ENCODE measurements at regions not wholly inside any gene's neighbourhood (a gene's known extent, or its start where the extent isn't known, plus 50 kb on each side); places are given as distances from the start of the nearest gene placed in this dataset.
A peak's percentile ranks its signal among the peaks of the same experiment; 100 is the strongest.
"Not testable (repeated sequence)": the region's sequence is repeated elsewhere in the genome, so short reads cannot be mapped to it uniquely, and the experiment has no call there.

DNA sequence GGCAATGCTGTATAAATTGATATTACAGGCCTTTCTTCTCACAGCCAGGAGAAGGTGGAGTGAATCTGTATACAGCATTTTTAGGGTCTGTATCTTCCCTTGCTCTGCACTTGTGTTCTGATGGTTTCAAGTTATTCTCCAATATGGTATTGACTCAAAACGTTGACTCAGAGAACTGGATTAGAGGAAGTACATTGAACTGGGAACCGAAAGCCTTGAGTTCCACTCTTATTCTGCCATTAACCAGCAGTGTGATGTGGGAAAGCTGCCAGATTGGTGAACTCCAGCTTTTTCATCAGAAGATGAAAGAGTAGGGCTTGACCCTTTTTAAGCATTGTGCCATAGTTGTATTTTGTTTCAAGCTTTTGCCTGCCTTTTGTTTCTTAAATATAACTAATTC is 167.7 kb downstream of the SPRY2 start:
- peak in 1 of 2 donors; percentile 8 for DNase-seq

- DNase-seq: no peak
Observed at GRCh38 chr13:80171096-80171495, 169.8 kb downstream of the SPRY2 start.

- DNase-seq: no peak
Observed at GRCh38 chr13:80168089-80168850, 172.7 kb downstream of the SPRY2 start.

DNA sequence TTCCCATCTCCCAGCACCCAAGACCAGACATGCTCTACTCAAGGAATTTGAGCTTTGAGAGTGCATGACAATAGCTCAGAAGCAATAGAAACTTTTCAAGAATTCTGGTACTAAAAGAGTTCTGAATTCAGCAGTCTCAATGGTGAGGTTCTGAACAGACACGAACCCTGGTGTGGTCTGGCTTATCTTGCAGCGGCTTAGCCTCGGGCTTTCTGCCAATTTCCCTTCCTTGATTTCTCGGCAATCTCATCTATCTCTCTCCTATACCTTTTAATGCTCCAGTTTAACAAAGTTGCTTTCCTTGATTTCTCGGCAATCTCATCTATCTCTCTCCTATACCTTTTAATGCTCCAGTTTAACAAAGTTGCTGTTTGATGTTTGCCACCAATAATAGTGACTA is 174.6 kb downstream of the SPRY2 start:
- DNase-seq: no peak

- no peak for DNase-seq
Observed at GRCh38 chr13:80164462-80164861, 176.5 kb downstream of the SPRY2 start.

- DNase-seq: no peak
Observed at GRCh38 chr13:80161896-80162295, 179.0 kb downstream of the SPRY2 start.

DNA sequence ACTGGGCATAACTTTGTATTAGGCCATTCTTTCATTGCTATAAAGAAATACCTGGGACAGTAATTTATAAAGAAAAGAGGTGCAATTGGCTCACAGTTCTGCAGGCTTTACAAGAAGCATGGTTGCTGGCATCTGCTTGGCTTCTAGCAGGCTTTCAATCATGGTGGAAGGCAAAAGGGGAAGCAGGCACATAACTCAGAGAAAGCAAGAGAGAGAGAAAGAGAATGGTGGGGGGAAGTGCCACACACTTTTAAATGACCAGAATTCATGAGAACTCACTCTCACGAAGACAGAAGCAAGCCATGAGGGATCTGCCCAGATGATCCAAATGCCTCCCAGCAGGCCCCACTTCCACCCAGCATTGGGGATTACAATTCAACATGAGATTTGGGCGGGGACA is 179.7 kb downstream of the SPRY2 start:
- no peak for DNase-seq

DNA sequence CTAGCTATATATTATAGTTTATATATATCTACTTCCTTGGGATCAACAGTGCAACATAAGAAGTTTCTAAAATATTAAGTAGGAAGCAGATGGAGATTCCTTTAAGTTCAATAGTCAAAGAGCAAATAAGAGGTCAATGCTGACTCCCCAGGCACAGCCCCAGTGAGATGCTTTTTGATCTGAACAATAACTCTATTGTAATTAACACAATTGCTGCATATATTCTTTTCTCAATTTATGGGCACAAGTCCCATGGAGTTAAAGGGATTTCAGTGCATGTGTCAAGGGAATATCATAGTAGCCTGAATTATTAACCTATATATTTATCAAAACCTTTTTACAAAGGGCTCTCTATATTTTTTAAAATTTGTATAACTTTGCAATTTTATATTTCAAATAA is 180.8 kb downstream of the SPRY2 start:
- no peak for DNase-seq

DNA sequence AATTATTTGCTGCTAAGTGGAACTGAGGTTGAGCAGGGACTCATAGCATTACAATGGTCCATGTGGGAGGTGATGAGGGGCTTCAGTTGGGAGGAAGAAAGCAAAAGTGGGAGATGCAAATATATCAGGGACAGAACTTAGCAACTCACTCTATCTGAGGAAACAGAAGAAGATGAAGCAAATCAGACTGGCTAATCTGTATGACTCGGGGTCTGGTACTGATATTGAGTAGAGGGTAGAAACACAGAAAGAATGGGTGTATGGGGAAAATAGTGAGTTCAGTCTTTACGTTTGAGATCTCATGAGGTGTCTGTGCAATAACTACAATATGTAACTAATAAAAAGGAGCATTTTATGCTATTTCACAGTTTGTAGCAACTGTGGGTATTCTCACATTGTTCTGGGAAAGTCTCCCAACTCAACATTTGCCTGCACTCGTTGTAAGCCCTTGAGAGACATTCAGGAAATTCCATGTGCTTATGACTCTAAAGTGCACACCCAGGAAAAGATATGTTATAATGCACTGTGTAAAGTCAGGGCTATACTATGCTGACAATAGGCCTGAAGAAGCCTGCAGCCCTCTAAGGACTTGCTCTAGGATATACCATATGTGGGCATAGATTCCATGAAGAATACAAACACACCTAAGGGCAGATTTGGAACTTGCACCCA is 183.5 kb downstream of the SPRY2 start:
- no peak for DNase-seq

DNA sequence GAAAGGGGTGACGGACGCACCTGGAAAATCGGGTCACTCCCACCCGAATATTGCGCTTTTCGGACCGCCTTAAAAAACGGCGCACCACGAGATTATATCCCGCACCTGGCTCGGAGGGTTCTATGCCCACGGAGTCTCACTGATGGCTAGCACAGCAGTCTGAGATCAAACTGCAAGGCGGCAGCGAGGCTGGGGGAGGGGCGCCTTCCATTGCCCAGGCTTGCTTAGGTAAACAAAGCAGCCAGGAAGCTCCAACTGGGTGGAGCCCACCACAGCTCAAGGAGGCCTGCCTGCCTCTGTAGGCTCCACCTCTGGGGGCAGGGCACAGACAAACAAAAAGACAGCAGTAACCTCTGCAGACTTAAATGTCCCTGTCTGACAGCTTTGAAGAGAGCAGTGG is 188.8 kb downstream of the SPRY2 start:
- not testable (repeated sequence) for DNase-seq

DNA sequence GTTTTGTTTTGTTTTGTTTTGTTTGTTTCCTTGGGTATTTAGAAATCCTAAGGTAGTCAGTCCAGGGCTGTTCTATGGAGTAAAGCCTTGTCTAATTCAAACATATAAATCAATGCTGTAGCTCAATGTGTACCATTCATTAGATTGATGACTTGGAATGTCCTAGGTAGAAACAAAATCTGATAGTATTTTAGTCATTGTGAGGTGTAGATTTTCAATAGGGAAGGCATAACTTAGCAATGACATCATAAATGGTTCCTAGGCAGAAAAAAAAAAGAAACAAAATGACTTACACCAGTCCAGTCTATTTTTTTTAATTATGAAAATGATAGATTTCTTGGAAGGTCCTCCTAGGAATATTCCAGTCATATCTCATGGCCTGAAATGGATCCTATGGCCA is 189.9 kb downstream of the SPRY2 start:
- DNase-seq: no peak

DNA sequence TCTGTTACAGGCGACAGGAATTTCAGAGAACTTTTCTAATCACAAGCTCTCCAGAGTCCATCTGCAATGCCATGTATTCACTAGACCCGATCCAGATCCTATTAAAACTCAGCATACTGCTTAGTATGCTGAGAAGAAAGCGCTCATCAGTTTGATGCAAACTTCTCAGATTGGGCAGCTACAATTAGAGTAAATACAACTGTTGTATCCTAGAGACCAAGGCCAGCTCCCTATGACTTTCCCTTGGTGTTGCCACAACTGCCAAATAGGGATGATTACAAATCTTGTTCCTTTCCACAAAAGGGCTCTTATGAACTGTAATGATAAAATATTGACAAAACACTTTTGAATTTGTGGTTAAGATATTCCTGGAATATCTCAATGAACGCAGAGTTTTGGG is 191.2 kb downstream of the SPRY2 start:
- DNase-seq: no peak

- DNase-seq: no peak
Observed at GRCh38 chr13:80145171-80145690, 195.7 kb downstream of the SPRY2 start.

DNA sequence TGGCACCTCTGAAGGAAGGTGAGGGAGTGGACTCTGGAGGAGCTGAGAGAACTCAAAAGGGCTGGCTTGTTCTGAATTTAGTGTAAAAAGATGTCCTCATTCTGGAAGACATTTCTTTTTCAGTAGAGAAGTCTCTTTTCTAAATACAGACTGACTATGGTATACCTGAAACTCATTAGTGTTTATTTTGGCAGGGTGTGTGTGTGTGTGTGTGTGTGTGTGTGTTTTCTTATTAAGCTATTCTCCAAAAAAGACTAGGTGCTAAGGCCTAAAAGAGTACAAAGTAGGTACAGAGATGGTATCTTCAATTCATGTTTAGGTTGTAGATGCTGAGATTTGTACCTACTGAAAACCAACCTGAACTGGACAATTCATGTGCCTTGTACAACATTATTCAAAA is 196.4 kb downstream of the SPRY2 start:
- no peak for DNase-seq

- DNase-seq: peak in 1 of 2 donors; percentile 41
Observed at GRCh38 chr13:80141123-80141849, 199.6 kb downstream of the SPRY2 start.

GRCh38 chr13:80140685-80141084 is 200.2 kb downstream of the SPRY2 start:
- DNase-seq: no peak

- no peak for DNase-seq
Observed at GRCh38 chr13:80139196-80139595, 201.7 kb downstream of the SPRY2 start.

DNA sequence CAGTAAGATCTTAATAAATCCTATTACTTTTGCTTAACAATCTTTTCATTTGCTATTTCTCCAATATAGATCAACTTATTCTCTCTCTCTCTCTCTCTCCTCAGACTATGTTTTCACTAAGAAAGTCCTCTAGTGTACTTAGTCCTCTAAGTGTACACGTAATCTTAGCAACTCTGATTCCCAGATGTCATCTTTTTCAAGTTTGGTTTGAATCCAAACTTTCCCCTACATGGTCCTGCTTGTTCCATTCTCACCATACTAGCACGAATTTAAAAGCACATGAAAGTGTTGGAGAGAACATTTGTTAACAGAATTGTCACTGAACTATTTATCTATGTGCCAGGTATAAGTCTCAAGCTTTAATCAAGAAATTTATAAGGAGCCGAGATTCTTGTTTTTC is 202.9 kb downstream of the SPRY2 start:
- no peak for DNase-seq

DNA sequence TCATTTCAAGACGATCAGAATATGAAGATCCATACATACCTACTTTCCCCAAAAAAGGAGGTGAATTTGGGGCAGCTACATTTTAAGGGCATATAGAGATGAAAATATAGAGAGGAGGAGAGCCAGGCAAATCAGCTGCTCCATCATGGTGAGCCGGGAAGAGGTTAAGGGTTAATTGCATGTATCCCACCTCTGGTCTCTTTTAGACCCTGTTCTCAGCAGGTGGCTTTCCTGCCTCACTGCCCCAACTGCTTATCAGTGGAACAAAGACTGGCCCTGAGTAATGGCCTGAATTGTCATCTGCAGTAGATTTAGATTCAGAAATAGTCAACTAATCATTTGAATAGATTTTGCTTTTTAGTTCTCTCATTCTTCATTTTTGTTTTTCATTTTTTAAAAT is 206.6 kb downstream of the SPRY2 start:
- no peak for DNase-seq

DNA sequence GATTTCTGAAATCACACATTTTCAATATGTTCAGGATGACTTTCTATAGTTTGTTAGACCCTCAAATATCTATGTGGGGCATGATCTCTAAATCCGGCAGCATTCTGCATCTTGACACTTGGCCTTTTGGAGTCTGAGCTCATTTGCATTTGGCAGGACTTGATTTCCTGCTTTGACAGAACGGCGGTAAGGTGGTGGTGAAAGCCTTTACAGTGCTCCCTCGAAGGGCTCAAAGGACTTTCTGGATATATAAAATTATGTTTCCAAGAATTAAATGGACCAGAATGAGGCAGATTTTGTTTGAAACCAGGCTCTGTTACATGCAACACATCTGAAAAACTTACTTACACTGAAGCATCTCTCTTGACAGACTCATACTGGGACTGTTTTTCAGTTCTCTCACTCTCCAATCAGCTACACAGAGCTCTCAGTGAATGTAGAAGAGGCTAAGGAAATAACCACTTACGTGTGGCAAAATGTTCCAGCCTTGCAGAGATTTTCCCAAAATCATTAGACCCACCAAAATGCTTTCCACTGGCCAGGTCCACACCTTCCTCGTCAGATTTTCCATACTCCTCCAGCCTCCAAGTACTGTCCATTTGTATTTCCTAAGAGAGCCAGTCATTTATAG is 207.2 kb downstream of the SPRY2 start:
- no peak for DNase-seq

- peak; percentile 55 to 57 for DNase-seq
Observed at GRCh38 chr13:80132741-80133601, 208.0 kb downstream of the SPRY2 start.
